HepG2 (cell line): ENCODE measurements at regions not wholly inside any gene's neighbourhood (a gene's known extent, or its start where the extent isn't known, plus 50 kb on each side); places are given as distances from the start of the nearest gene placed in this dataset.

Experiments used
- ATAC-seq: fragments of 200-7000 bp; cut with Tn5 transposase; 3 replicates; pipeline ENCODE4 v1.9.1; 2020; ENCODE audit warnings: mild to moderate bottlenecking, moderate library complexity
- BruUV-seq: library from RNA; stranded (reverse); fragments of 400-500 nt; replicated peaks from 2 replicates; lab custom pipeline; 2021; lab: Mats Ljungman, UMichigan
- CTCF ChIA-PET: fragments of 300-600 bp; formaldehyde crosslinking; extraction: SDS; loops from one replicate; lab custom pipeline; 2021; ENCODE audit warnings: low total read pairs, inconsistent platforms, low intra/inter-chr PET ratio; lab: Yijun Ruan, JAX
- POLR2A ChIA-PET: fragments of 350-600 bp; sonication (Branson Sonifier 250); formaldehyde crosslinking; loops from one replicate; lab custom pipeline; 2020; ENCODE audit warnings: antibody characterized with exemption, inconsistent platforms; lab: Yijun Ruan, JAX
- DNase-seq: peaks from one replicate; pipeline ENCODE4 v3.0.0-alpha.2; 2015; ENCODE audit warnings: low spot score
- FAIRE-seq: peaks from 3 replicates; lab custom pipeline; 2011; peaks lifted over from hg19 to GRCh38; lab: Jason Lieb, UNC
- H2AFZ ChIP-seq: one replicate; pipeline ENCODE4 v1.6.1; 2011; ENCODE audit warnings: low read length, inconsistent platforms
- H3K27ac ChIP-seq: fragments of 300-600 bp; 3 replicates; pipeline ENCODE4 v1.8.0; 2011; ENCODE audit warnings: mixed run types, mild to moderate bottlenecking, mixed read lengths, low read length, inconsistent platforms; ENCODE audit not compliant: insufficient read depth; ENCODE audit errors: extremely low read length
- H3K27me3 ChIP-seq, 2 experiments: fragments of 200-600 bp in 1 of 2; 2 replicates in 1 of 2; 3 replicates in 1 of 2; pipeline versions ENCODE4 v1.6.0 to v1.8.0; 2011; ENCODE audit warnings: low read length in 2 of 2, mild to moderate bottlenecking in 2 of 2, moderate library complexity in 2 of 2, inconsistent platforms in 1 of 2; ENCODE audit not compliant: insufficient read depth in 2 of 2, control insufficient read depth in 1 of 2
- H3K36me3 ChIP-seq, 2 experiments: fragments of 200-600 bp in 1 of 2; replicated peaks in 1 of 2; 2 replicates in 1 of 2; 3 replicates in 1 of 2; pipeline versions ENCODE4 v1.5.1 to v1.8.0; 2011; ENCODE audit warnings: low read length in 2 of 2, inconsistent platforms in 1 of 2; ENCODE audit not compliant: insufficient read depth in 2 of 2, control insufficient read depth in 1 of 2
- H3K4me1 ChIP-seq: 2 replicates; pipeline ENCODE4 v1.5.1; 2012; ENCODE audit warnings: low read length, inconsistent platforms; ENCODE audit not compliant: insufficient read depth
- H3K4me2 ChIP-seq: 2 replicates; pipeline ENCODE4 v1.6.0; 2011; ENCODE audit warnings: low read depth, low read length, inconsistent platforms
- H3K4me3 ChIP-seq, 3 experiments: fragments of 200-600 bp in 1 of 3; sonication (generic), shearing (Covaris generic) in 1 of 3; replicated peaks in 1 of 3; 2 replicates each; pipeline ENCODE4 v1.5.1; 2011 to 2016; ENCODE audit warnings: low read length in 3 of 3, inconsistent platforms in 2 of 3, low read depth in 2 of 3, mild to moderate bottlenecking in 2 of 3, control low read depth in 1 of 3, mixed read lengths in 1 of 3; ENCODE audit not compliant: insufficient read depth in 1 of 3
- H3K79me2 ChIP-seq: one replicate; pipeline ENCODE4 v1.6.1; 2011; ENCODE audit warnings: low read length, inconsistent platforms; ENCODE audit not compliant: insufficient read depth
- H3K9ac ChIP-seq: 2 replicates; pipeline ENCODE4 v1.6.0; 2011; ENCODE audit warnings: mild to moderate bottlenecking, low read depth, low read length, inconsistent platforms; ENCODE audit not compliant: insufficient read depth
- H3K9me3 ChIP-seq: 2 replicates; pipeline ENCODE4 v1.5.1; 2012; ENCODE audit warnings: mild to moderate bottlenecking, low read length
- H4K20me1 ChIP-seq: 2 replicates; pipeline ENCODE4 v1.6.0; 2011; ENCODE audit warnings: inconsistent platforms, mild to moderate bottlenecking, low read length, moderate library complexity; ENCODE audit not compliant: insufficient read depth
- ADNP ChIP-seq: sonication (generic); formaldehyde crosslinking; IDR thresholded peaks from 2 replicates; pipeline ENCODE4 v1.4.0; 2020; ENCODE audit warnings: missing genetic modification reagents
- RNF2 ChIP-seq: fragments of 450-650 bp; conservative IDR thresholded peaks from 2 replicates; pipeline ENCODE4 v1.6.1; 2016; ENCODE audit warnings: low read depth
- TCF12 ChIP-seq, 2 experiments: fragments of 450-650 bp in 1 of 2; sonication (generic) in 1 of 2; formaldehyde crosslinking in 1 of 2; IDR thresholded peaks; 2 replicates each; pipeline versions ENCODE4 v1.6.1 to v1.8.0; 2017 to 2022; ENCODE audit warnings: antibody characterized with exemption in 1 of 2, mild to moderate bottlenecking in 1 of 2, missing genetic modification reagents in 1 of 2, moderate library complexity in 1 of 2
- ZKSCAN1 ChIP-seq: fragments of 150-350 bp; IDR thresholded peaks from 2 replicates; pipeline ENCODE4 v1.6.1; 2014; ENCODE audit warnings: low read length
- ZNF121 ChIP-seq: sonication (generic); formaldehyde crosslinking; IDR thresholded peaks from 2 replicates; pipeline ENCODE4 v1.5.0; 2020; ENCODE audit warnings: mild to moderate bottlenecking, missing genetic modification reagents
- ZNF510 ChIP-seq: sonication (generic); formaldehyde crosslinking; IDR thresholded peaks from 2 replicates; pipeline ENCODE4 v1.4.0; 2020; ENCODE audit warnings: low read depth, mild to moderate bottlenecking, missing genetic modification reagents
- ZNF644 ChIP-seq: IDR thresholded peaks from 2 replicates; pipeline ENCODE4 v1.6.1; 2016; ENCODE audit warnings: low read depth
- ZNF713 ChIP-seq: sonication (generic); formaldehyde crosslinking; IDR thresholded peaks from 2 replicates; pipeline ENCODE4 v1.4.0; 2020; ENCODE audit warnings: mild to moderate bottlenecking, missing genetic modification reagents
- ZNF768 ChIP-seq: sonication (generic); formaldehyde crosslinking; IDR thresholded peaks from 2 replicates; pipeline ENCODE4 v1.4.0; 2020; ENCODE audit warnings: missing genetic modification reagents
- WGBS: methylation state at CpG from one replicate; pipeline ENCODE4 v1.1.6; 2017; ENCODE audit warnings: low lambda C conversion rate; 5-methylcytosine and 5-hydroxymethylcytosine counted together
- in situ Hi-C: cut with HindIII; loops from 2 replicates; pipeline ENCODE4 v1.10.0; 2017; ENCODE audit warnings: low pct_unique_long_range_greater_than_20kb; ENCODE audit not compliant: extremely low pct_ligation_motif_present
- intact Hi-C: fragments of 100-400 bp; cut with micrococcal nuclease; formaldehyde crosslinking; loops from one replicate; pipeline ENCODE4 v1.10.0; 2022; ENCODE audit not compliant: unreplicated experiment
- TF ChIP-seq, protein P1 (sequence below): sonication (generic); formaldehyde crosslinking; IDR thresholded peaks from 2 replicates; pipeline ENCODE4 v1.5.0; 2020; ENCODE audit warnings: mild to moderate bottlenecking, low read depth, missing genetic modification reagents, borderline replicate concordance
- TF ChIP-seq, protein P2 (sequence below): sonication (generic); formaldehyde crosslinking; IDR thresholded peaks from 2 replicates; pipeline ENCODE4; 2020; ENCODE audit warnings: missing genetic modification reagents, mild to moderate bottlenecking, borderline replicate concordance
- TF ChIP-seq, protein P3 (sequence below): sonication (generic); formaldehyde crosslinking; IDR thresholded peaks from 2 replicates; pipeline ENCODE4 v1.8.0; 2022; ENCODE audit warnings: low read depth, missing genetic modification reagents
- TF ChIP-seq, protein P4 (sequence below): sonication (generic); formaldehyde crosslinking; IDR thresholded peaks from 2 replicates; pipeline ENCODE4 v1.8.0; 2022; ENCODE audit warnings: mild to moderate bottlenecking, missing genetic modification reagents, moderate library complexity
- TF ChIP-seq, protein P5 (sequence below): sonication (generic); formaldehyde crosslinking; IDR thresholded peaks from 2 replicates; pipeline ENCODE4 v1.5.1; 2020; ENCODE audit warnings: missing genetic modification reagents, mild to moderate bottlenecking, borderline replicate concordance

DNA sequence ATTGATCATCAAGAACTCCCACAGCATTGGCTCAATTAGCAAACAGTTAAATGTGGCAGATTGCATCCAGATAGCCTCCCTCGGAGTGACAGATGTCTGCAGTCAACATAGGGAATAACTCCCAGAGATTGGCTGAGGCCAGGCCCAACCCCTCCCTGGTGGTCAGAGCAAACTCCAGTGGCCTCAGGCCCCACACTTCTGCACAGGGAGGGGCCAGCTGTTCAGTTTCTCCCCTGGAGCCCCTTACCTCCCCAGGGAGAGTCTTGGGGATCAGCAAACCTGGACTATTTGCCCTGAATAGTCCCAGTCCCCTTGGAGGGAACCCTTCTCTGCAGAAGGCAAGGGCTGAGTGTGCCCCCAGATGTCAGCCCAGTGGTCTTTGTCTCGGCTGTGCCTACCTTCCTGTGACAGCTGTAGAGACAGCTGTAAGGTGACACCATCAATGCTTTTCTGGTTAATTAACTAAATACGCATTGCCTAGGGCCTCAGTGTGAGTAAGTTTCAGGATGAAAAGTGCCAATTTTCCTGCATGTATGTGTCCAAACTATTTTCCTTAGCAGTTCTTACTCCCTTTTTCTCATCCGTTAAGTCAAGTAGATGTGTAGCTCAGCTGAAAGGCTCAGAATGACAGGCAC lies 102.7 kb upstream of the UQCRFS1 start (continued):
- no peak for TF ChIP-seq ZKSCAN1

DNA sequence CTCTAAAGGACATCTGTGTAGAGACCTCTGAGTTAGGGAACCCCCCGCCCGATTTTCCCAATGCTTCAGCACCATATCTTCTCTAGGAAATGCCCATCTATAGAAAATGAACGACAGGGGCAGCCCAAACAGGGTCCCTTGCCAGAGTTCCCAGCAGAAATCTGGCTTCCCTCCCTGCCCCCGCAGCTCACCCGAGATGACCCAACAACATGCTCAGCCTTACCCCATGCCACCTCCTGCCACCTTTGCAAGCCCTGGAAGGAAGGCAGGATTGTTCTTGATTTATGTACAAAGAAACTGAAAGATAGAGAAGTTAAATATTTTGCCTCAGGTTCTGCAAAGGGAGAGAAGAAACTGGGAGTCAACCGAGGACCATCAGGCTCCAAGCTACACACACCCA lies 105.6 kb upstream of the UQCRFS1 start:
- POLR2A ChIA-PET, result no interaction called here
- TF ChIP-seq, protein P1, sequence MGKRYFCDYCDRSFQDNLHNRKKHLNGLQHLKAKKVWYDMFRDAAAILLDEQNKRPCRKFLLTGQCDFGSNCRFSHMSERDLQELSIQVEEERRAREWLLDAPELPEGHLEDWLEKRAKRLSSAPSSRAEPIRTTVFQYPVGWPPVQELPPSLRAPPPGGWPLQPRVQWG (CRISPR knock-in tag), result no peak
- TF ChIP-seq, protein P2, sequence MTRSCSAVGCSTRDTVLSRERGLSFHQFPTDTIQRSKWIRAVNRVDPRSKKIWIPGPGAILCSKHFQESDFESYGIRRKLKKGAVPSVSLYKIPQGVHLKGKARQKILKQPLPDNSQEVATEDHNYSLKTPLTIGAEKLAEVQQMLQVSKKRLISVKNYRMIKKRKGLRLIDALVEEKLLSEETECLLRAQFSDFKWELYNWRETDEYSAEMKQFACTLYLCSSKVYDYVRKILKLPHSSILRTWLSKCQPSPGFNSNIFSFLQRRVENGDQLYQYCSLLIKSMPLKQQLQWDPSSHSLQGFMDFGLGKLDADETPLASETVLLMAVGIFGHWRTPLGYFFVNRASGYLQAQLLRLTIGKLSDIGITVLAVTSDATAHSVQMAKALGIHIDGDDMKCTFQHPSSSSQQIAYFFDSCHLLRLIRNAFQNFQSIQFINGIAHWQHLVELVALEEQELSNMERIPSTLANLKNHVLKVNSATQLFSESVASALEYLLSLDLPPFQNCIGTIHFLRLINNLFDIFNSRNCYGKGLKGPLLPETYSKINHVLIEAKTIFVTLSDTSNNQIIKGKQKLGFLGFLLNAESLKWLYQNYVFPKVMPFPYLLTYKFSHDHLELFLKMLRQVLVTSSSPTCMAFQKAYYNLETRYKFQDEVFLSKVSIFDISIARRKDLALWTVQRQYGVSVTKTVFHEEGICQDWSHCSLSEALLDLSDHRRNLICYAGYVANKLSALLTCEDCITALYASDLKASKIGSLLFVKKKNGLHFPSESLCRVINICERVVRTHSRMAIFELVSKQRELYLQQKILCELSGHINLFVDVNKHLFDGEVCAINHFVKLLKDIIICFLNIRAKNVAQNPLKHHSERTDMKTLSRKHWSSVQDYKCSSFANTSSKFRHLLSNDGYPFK, result no peak
- TF ChIP-seq, protein P3, sequence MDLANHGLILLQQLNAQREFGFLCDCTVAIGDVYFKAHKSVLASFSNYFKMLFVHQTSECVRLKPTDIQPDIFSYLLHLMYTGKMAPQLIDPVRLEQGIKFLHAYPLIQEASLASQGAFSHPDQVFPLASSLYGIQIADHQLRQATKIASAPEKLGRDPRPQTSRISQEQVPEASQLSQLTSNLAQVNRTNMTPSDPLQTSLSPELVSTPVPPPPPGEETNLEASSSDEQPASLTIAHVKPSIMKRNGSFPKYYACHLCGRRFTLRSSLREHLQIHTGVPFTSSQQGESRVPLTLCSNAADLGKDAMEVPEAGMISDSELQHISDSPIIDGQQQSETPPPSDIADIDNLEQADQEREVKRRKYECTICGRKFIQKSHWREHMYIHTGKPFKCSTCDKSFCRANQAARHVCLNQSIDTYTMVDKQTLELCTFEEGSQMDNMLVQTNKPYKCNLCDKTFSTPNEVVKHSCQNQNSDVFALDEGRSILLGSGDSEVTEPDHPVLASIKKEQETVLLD (CRISPR knock-in tag), result no peak
- TF ChIP-seq TCF12 (IDR thresholded peaks at IDR 0.05) (no peak), TCF12 (CRISPR knock-in tag; IDR thresholded peaks at IDR 0.05) (no peak), RNF2 (no peak), ZNF644 (CRISPR knock-in tag) (no peak), ZNF121 (CRISPR knock-in tag) (no peak), ADNP (CRISPR knock-in tag) (no peak), ZNF713 (CRISPR knock-in tag) (no peak), ZNF768 (CRISPR knock-in tag) (no peak), ZNF510 (CRISPR knock-in tag) (no peak)
- TF ChIP-seq, protein P4, sequence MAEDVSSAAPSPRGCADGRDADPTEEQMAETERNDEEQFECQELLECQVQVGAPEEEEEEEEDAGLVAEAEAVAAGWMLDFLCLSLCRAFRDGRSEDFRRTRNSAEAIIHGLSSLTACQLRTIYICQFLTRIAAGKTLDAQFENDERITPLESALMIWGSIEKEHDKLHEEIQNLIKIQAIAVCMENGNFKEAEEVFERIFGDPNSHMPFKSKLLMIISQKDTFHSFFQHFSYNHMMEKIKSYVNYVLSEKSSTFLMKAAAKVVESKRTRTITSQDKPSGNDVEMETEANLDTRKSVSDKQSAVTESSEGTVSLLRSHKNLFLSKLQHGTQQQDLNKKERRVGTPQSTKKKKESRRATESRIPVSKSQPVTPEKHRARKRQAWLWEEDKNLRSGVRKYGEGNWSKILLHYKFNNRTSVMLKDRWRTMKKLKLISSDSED (CRISPR knock-in tag), result no peak
- TF ChIP-seq, protein P5, sequence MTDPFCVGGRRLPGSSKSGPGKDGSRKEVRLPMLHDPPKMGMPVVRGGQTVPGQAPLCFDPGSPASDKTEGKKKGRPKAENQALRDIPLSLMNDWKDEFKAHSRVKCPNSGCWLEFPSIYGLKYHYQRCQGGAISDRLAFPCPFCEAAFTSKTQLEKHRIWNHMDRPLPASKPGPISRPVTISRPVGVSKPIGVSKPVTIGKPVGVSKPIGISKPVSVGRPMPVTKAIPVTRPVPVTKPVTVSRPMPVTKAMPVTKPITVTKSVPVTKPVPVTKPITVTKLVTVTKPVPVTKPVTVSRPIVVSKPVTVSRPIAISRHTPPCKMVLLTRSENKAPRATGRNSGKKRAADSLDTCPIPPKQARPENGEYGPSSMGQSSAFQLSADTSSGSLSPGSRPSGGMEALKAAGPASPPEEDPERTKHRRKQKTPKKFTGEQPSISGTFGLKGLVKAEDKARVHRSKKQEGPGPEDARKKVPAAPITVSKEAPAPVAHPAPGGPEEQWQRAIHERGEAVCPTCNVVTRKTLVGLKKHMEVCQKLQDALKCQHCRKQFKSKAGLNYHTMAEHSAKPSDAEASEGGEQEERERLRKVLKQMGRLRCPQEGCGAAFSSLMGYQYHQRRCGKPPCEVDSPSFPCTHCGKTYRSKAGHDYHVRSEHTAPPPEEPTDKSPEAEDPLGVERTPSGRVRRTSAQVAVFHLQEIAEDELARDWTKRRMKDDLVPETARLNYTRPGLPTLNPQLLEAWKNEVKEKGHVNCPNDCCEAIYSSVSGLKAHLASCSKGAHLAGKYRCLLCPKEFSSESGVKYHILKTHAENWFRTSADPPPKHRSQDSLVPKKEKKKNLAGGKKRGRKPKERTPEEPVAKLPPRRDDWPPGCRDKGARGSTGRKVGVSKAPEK (CRISPR knock-in tag), result no peak

More for the DNA sequence above, 105.6 kb upstream of the UQCRFS1 start:
- no peak overlapping the region for H3K4me2 ChIP-seq
- H3K36me3 ChIP-seq, result no peaks in the 10 kb centered on the region
- no peak overlapping the region for H2AFZ ChIP-seq
- H3K4me3 ChIP-seq, result no peak overlapping the region
- peaks cover 0 to 5% of the 10 kb centered on the region in 2 experiments; a peak in 1 of 5 replicates for H3K27me3 ChIP-seq
- DNase-seq (no peak), ATAC-seq (no peak), FAIRE-seq (no peak)
- no peaks in the 10 kb centered on the region for H3K9me3 ChIP-seq
- H3K79me2 ChIP-seq, result no peaks in the 10 kb centered on the region
- H4K20me1 ChIP-seq, result no peaks in the 10 kb centered on the region
- no peak overlapping the region for H3K27ac ChIP-seq
- H3K9ac ChIP-seq, result no peak overlapping the region
- in situ Hi-C loops, result no loop called here
- no TSS peak for BruUV-seq
- CTCF ChIA-PET, result no interaction called here
- no peaks in the 10 kb centered on the region for H3K4me1 ChIP-seq
- intact Hi-C loops, result no loop called here
- WGBS, result 6% methylated on average over 5 of the region's 6 CpGs
